ENCODE measurements at regions not wholly inside any gene's neighbourhood (a gene's known extent, or its start where the extent isn't known, plus 50 kb on each side); places are given as distances from the start of the nearest gene placed in this dataset.

DNA sequence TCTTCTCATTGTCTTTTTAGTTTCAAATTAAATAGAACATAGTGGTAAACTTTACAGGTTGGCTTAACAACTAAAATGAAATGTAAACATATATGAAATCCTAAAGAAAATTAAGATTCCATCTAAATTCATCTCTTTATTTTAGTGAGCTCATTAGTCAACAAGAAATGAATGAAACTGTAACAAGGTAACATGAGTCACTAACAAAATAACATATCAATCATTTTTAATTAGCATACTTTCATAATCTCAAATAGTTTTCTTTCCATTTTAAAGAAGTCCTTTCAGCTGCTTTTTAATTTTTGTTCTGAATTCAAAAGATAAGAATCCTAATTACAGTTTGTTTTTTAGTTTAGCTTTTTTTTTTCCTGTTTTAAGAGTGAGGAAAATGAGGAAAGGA, 688.6 kb upstream of the TENM4 start:
- in situ Hi-C loops (cut with HindIII; ENCODE audit: low pct_ligation_motif_present, low sequenced_read_pairs): no loop called here
- no peak overlapping the region for H3K4me3 ChIP-seq (ENCODE audit: low read depth, low read length)
- no peak for DNase-seq
- H3K36me3 ChIP-seq (replicated peaks): no peaks in the 10 kb centered on the region
- TF ChIP-seq, protein P1, sequence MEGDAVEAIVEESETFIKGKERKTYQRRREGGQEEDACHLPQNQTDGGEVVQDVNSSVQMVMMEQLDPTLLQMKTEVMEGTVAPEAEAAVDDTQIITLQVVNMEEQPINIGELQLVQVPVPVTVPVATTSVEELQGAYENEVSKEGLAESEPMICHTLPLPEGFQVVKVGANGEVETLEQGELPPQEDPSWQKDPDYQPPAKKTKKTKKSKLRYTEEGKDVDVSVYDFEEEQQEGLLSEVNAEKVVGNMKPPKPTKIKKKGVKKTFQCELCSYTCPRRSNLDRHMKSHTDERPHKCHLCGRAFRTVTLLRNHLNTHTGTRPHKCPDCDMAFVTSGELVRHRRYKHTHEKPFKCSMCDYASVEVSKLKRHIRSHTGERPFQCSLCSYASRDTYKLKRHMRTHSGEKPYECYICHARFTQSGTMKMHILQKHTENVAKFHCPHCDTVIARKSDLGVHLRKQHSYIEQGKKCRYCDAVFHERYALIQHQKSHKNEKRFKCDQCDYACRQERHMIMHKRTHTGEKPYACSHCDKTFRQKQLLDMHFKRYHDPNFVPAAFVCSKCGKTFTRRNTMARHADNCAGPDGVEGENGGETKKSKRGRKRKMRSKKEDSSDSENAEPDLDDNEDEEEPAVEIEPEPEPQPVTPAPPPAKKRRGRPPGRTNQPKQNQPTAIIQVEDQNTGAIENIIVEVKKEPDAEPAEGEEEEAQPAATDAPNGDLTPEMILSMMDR (IDR thresholded peaks at IDR 0.05; ENCODE audit: low read depth, low read length, missing control alignments): no peak
- no peaks in the 10 kb centered on the region for H3K27me3 ChIP-seq (replicated peaks)
- no peak overlapping the region for H3K27ac ChIP-seq

GRCh38 chr11:80122211-80122610, 681.4 kb upstream of the TENM4 start:
- H3K36me3 ChIP-seq (replicated peaks): no peaks in the 10 kb centered on the region
- in situ Hi-C loops (cut with HindIII; ENCODE audit: low pct_ligation_motif_present, low sequenced_read_pairs): no loop called here
- DNase-seq: no peak
- H3K4me3 ChIP-seq (ENCODE audit: low read depth, low read length): no peak overlapping the region
- no peak overlapping the region for H3K27ac ChIP-seq
- TF ChIP-seq, protein P1 (IDR thresholded peaks at IDR 0.05; ENCODE audit: low read depth, low read length, missing control alignments): no peak
- H3K27me3 ChIP-seq (replicated peaks): no peaks in the 10 kb centered on the region

DNA sequence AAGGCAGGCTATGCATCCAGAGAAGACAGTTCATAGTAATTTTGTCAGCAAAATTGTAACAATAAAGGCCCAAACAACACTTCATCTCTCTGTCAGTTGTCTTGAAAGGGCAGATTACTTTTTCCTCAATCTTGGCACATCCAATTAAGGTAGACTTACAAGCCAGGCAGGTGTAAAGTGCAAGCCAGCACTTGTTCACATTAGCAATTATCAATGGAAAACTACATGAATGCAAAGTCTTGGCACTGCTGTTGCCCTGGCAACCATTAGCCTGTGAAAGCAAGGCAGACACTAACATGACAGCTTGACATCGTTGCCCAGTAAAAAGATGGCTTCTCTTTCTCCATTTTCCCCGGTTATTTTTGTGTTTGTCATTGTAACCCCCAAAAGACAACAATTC, 677.2 kb upstream of the TENM4 start:
- in situ Hi-C loops (cut with HindIII; ENCODE audit: low pct_ligation_motif_present, low sequenced_read_pairs): no loop called here

DNA sequence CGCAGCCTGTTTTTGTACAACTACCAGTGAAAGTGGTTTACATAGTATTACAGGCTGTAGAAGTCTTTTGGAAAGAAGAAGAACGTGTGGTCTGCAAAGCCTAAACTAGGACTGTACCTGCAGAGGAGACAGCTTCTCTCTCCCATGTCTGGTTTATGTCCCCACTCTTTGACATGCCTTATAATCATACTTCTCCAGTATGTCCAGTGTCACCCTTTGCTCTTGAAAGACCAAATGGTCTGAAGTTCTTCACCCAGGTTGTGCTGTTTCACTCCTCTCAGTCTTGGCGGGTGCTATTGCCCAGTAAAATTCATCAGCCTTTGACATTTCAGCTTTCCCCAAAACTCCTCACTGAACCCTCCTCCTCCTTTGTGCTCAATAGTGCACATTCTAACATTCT, 676.0 kb upstream of the TENM4 start:
- Histone ChIP-seq H3K27me3 (replicated peaks) (no peaks in the 10 kb centered on the region), H3K36me3 (replicated peaks) (no peaks in the 10 kb centered on the region), H3K27ac (no peak overlapping the region), H3K4me3 (ENCODE audit: low read depth, low read length) (no peak overlapping the region)
- in situ Hi-C loops (cut with HindIII; ENCODE audit: low pct_ligation_motif_present, low sequenced_read_pairs): no loop called here
- TF ChIP-seq, protein P1 (IDR thresholded peaks at IDR 0.05; ENCODE audit: low read depth, low read length, missing control alignments): no peak
- DNase-seq: no peak

More for the DNA sequence above, 677.2 kb upstream of the TENM4 start:
- TF ChIP-seq, protein P1 (IDR thresholded peaks at IDR 0.05; ENCODE audit: low read depth, low read length, missing control alignments): no peak
- H3K27me3 ChIP-seq (replicated peaks): no peaks in the 10 kb centered on the region
- no peak overlapping the region for H3K27ac ChIP-seq
- DNase-seq: no peak
- H3K4me3 ChIP-seq (ENCODE audit: low read depth, low read length): no peak overlapping the region
- no peaks in the 10 kb centered on the region for H3K36me3 ChIP-seq (replicated peaks)

DNA sequence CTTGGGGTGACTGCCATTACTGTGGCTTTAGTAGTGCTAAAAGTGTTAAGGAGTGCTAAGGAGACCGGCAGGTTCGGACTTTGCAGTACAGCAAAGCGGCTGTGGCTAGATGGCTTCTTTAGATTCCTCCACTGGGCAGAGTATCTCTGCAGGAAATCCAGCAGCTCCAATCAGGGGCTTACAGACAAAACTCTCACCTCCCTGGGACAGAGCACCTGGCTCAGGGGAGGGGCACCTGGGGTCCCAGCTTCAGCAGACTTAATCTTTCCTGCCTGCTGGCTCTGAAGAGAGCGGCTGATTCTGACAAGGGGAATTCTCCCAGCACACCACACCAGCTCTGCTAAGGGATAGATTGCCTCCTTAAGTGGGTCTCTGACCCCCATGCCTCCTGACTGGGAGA, 668.8 kb upstream of the TENM4 start:
- TF ChIP-seq, protein P1 (IDR thresholded peaks at IDR 0.05; ENCODE audit: low read depth, low read length, missing control alignments): no peak
- in situ Hi-C loops (cut with HindIII; ENCODE audit: low pct_ligation_motif_present, low sequenced_read_pairs): no loop called here
- Histone ChIP-seq H3K27ac (no peak overlapping the region), H3K4me3 (ENCODE audit: low read depth, low read length) (no peak overlapping the region), H3K27me3 (replicated peaks) (no peaks in the 10 kb centered on the region), H3K36me3 (replicated peaks) (no peaks in the 10 kb centered on the region)
- no peak for DNase-seq

DNA sequence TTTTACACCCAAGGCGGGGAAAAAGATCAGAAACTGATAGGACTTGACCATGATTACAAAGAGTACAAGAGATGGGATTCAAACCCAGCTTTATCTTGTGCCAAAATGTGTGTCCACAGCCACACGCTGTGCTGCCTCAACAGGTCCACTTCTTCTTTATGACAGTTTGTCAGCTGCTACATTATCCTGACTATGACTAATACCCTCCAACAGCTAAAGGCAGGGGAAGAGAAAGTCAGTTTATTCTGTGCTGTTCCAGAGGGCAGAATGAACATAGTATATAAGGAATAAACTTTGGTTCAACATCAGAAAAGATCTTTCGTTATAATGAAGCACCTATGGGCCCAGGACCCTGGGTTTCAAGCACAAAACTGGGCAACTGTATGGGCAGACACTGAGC, 668.2 kb upstream of the TENM4 start:
- H3K4me3 ChIP-seq (ENCODE audit: low read depth, low read length): no peak overlapping the region
- H3K27ac ChIP-seq: no peak overlapping the region
- TF ChIP-seq, protein P1 (IDR thresholded peaks at IDR 0.05; ENCODE audit: low read depth, low read length, missing control alignments): no peak
- in situ Hi-C loops (cut with HindIII; ENCODE audit: low pct_ligation_motif_present, low sequenced_read_pairs): no loop called here
- DNase-seq: no peak
- no peaks in the 10 kb centered on the region for H3K36me3 ChIP-seq (replicated peaks)
- no peaks in the 10 kb centered on the region for H3K27me3 ChIP-seq (replicated peaks)

Measured in brain microvascular endothelial cell (primary cell).